Myocyte (in vitro differentiated cells): ENCODE measurements at regions not wholly inside any gene's neighbourhood (a gene's known extent, or its start where the extent isn't known, plus 50 kb on each side); places are given as distances from the start of the nearest gene placed in this dataset.
A peak's percentile ranks its signal among the peaks of the same experiment; 100 is the strongest.

Experiments used
- DNase-seq: peaks from one replicate; pipeline ENCODE4 v3.0.0-alpha.2; 2012; ENCODE audit warnings: low read depth

GRCh38 chr4:27181693-27182092 is 321.1 kb downstream of the STIM2 start:
- no peak for DNase-seq

- DNase-seq = no peak
Measured at GRCh38 chr4:27182211-27182610, 321.6 kb downstream of the STIM2 start.

- no peak for DNase-seq
Measured at GRCh38 chr4:27184508-27185155, 324.0 kb downstream of the STIM2 start.

- DNase-seq = no peak
Measured at GRCh38 chr4:27186710-27187109, 326.1 kb downstream of the STIM2 start.

GRCh38 chr4:27187786-27188185 is 327.1 kb downstream of the STIM2 start:
- DNase-seq = peak; percentile 3

GRCh38 chr4:27189683-27190082 is 329.0 kb downstream of the STIM2 start:
- DNase-seq = no peak

GRCh38 chr4:27191592-27191991 is 331.0 kb downstream of the STIM2 start:
- DNase-seq = no peak

- DNase-seq = no peak
Measured at GRCh38 chr4:27194599-27195176, 334.0 kb downstream of the STIM2 start.

GRCh38 chr4:27198246-27198645 is 337.6 kb downstream of the STIM2 start:
- DNase-seq = no peak

GRCh38 chr4:27198971-27199370 is 338.3 kb downstream of the STIM2 start:
- no peak for DNase-seq

GRCh38 chr4:27206009-27206408 is 345.4 kb downstream of the STIM2 start:
- DNase-seq = no peak

- DNase-seq = peak; percentile 34
Measured at GRCh38 chr4:27210956-27211355, 350.3 kb downstream of the STIM2 start.

- no peak for DNase-seq
Measured at GRCh38 chr4:27214010-27214409, 353.4 kb downstream of the STIM2 start.

GRCh38 chr4:27215220-27215826 is 354.7 kb downstream of the STIM2 start:
- DNase-seq = no peak

- peak; percentile 18 for DNase-seq
Measured at GRCh38 chr4:27217261-27217769, 356.7 kb downstream of the STIM2 start.

- no peak for DNase-seq
Measured at GRCh38 chr4:27218013-27218412, 357.4 kb downstream of the STIM2 start.

- no peak for DNase-seq
Measured at GRCh38 chr4:27223326-27223725, 362.7 kb downstream of the STIM2 start.

- no peak for DNase-seq
Measured at GRCh38 chr4:27233531-27233930, 372.9 kb downstream of the STIM2 start.

- no peak for DNase-seq
Measured at GRCh38 chr4:27234306-27234899, 373.8 kb downstream of the STIM2 start.

- DNase-seq = no peak
Measured at GRCh38 chr4:27239641-27240040, 379.0 kb downstream of the STIM2 start.

GRCh38 chr4:27242217-27242616 is 381.6 kb downstream of the STIM2 start:
- no peak for DNase-seq

GRCh38 chr4:27245216-27245615 is 384.6 kb downstream of the STIM2 start:
- no peak for DNase-seq
